Ishikawa (cell line): ENCODE measurements at regions not wholly inside any gene's neighbourhood (a gene's known extent, or its start where the extent isn't known, plus 50 kb on each side); places are given as distances from the start of the nearest gene placed in this dataset.

Experiments used
- CEBPB ChIP-seq: IDR thresholded peaks from 2 replicates; pipeline ENCODE4 v1.6.1; 2012
- EGR1 ChIP-seq: IDR thresholded peaks from 2 replicates; pipeline ENCODE4 v1.6.1; 2012
- EP300 ChIP-seq: IDR thresholded peaks from 2 replicates; pipeline ENCODE4 v1.6.1; 2012; ENCODE audit warnings: borderline replicate concordance
- FOXM1 ChIP-seq: IDR thresholded peaks from 2 replicates; pipeline ENCODE4 v1.6.1; 2012; ENCODE audit warnings: low read depth, borderline replicate concordance
- RAD21 ChIP-seq: IDR thresholded peaks from 2 replicates; pipeline ENCODE4 v1.6.1; 2012; ENCODE audit warnings: low read depth
- REST ChIP-seq: IDR thresholded peaks from 2 replicates; pipeline ENCODE4 v1.6.1; 2012; ENCODE audit warnings: low read depth, mild to moderate bottlenecking
- TAF1 ChIP-seq: IDR thresholded peaks from 2 replicates; pipeline ENCODE4 v1.6.1; 2012; ENCODE audit warnings: low read depth, mild to moderate bottlenecking
- TCF12 ChIP-seq: IDR thresholded peaks from 2 replicates; pipeline ENCODE4 v1.6.1; 2012; ENCODE audit warnings: low read depth
- TEAD4 ChIP-seq: IDR thresholded peaks from 2 replicates; pipeline ENCODE4 v1.6.1; 2012
- USF1 ChIP-seq: IDR thresholded peaks from 2 replicates; pipeline ENCODE4 v1.6.1; 2012
- YY1 ChIP-seq: IDR thresholded peaks from 2 replicates; pipeline ENCODE4 v1.6.1; 2012; ENCODE audit warnings: low read depth
- ZBTB7A ChIP-seq: IDR thresholded peaks from 2 replicates; pipeline ENCODE4 v1.6.1; 2012; ENCODE audit warnings: low read depth

- TF ChIP-seq TCF12 (no peak), RAD21 (no peak), YY1 (no peak), CEBPB (no peak), TAF1 (no peak), FOXM1 (no peak), EGR1 (no peak), REST (no peak), TEAD4 (no peak), ZBTB7A (no peak), USF1 (no peak), EP300 (no peak)
Observed at GRCh38 chr4:92170340-92170739, 133.4 kb upstream of the GRID2 start.
